Mucosa of descending colon (tissue), 3 donors: ENCODE measurements at regions not wholly inside any gene's neighbourhood (a gene's known extent, or its start where the extent isn't known, plus 50 kb on each side); places are given as distances from the start of the nearest gene placed in this dataset.

Experiments used
- ATAC-seq: fragments of 200-7000 bp; cut with Tn5 transposase; one replicate; pipeline ENCODE4 v1.9.1; 2020; ENCODE audit warnings: mild to moderate bottlenecking, moderate library complexity
- DNase-seq, 3 donors: peaks; one replicate each; pipeline ENCODE4 v3.0.0-alpha.2; 2020
- H3K36me3 ChIP-seq: fragments of 200-600 bp; one replicate; pipeline ENCODE4 v1.8.0; 2021; ENCODE audit warnings: low read depth, mild to moderate bottlenecking
- H3K4me1 ChIP-seq: fragments of 200-600 bp; one replicate; pipeline ENCODE4 v1.8.0; 2021; ENCODE audit warnings: low read depth, mild to moderate bottlenecking
- H3K4me3 ChIP-seq: fragments of 200-600 bp; one replicate; pipeline ENCODE4 v1.8.0; 2021; ENCODE audit warnings: mild to moderate bottlenecking
- H3K9me3 ChIP-seq: fragments of 200-600 bp; one replicate; pipeline ENCODE4 v1.8.0; 2021; ENCODE audit warnings: mild to moderate bottlenecking
- CTCF ChIP-seq: fragments of 200-600 bp; IDR thresholded peaks from one replicate; pipeline ENCODE4 v1.8.0; 2022; ENCODE audit warnings: antibody characterized with exemption, mild to moderate bottlenecking
- intact Hi-C, 2 donors: fragments of 100-400 bp; cut with DNase I in 1 of 2; cut with micrococcal nuclease in 1 of 2; formaldehyde crosslinking; loops; one replicate each; pipeline versions ENCODE4 v1.11.0 to v1.11.1; 2022; cut with DNase I, micrococcal nuclease
- donor health status: DM: no; HTN: no; CAD: no; lungs with moderate emphysema.
- donor health status: DM: no; HTN: no; CAD: no.
- donor health status: DM: no; HTN: yes; CAD: no.

GRCh38 chr15:101543431-101543830 is 53.9 kb upstream of the PCSK6 start:
- DNase-seq (no peak), ATAC-seq (no peak)
- Histone ChIP-seq H3K9me3 (no peaks in the 10 kb centered on the region), H3K4me3 (no peak overlapping the region), H3K36me3 (no peaks in the 10 kb centered on the region), H3K4me1 (no peaks in the 10 kb centered on the region)
- no peak for TF ChIP-seq CTCF
- intact Hi-C loops: no loop called here

DNA sequence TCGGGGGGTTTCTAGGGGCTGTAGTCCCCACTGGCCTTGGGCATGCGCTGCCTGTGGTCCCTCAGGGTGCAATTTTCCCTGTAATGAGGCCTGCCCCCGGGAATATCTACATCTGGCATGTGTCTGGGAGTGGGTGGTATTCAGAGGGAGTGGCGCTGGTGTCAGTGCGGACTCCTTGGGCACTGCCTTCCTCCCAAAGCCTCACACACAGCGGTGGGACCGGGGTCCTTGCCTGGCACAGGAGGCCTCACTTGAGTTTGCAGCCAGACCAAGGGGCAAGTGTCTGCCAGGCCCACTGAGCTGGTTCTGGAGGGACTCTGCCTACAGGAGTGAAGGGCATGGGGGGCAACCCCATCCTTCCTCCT is 53.5 kb upstream of the PCSK6 start:
- no peak for TF ChIP-seq CTCF
- intact Hi-C loops: no loop called here
- ATAC-seq: no peak

DNA sequence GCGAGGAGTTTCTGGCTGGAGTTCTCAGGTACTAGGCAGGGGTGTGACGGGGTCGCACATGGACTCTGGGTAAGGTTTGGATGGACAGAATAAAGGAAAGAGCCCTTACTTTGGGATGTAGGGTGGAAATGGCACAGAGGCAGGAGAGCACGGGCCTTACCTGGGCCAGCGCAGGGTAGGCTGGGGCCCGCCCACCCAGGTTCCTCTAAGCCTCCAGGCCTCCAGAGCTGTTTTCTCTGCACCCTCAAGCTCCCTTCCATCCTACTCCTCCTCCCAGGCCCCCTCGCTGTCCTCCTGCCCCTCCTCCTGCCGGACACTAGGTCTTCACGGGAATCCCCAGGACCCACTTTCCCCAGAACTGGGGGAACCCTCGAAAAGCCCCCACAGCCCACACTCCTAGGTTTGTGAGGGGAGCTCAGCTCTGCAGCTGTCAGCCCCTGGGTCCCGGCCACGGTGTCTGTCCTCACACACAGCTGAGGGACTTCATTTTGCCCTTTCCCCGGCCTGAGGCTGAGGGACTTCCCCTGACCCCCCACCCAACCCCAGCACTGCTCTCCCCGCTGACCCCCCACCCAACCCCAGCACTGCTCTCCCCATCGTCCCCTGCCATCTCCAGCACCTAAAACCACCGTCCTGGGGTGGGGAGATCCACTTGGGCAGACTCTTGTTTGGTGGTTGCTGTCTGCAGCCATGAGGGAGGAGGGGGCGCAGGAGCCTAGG is 53.0 kb upstream of the PCSK6 start:
- ATAC-seq (peak; percentile 27), DNase-seq (peak in 1 of 3 donors; percentile 60)
- TF ChIP-seq CTCF: no peak
- Histone ChIP-seq H3K4me1 (no peaks in the 10 kb centered on the region), H3K4me3 (no peak overlapping the region), H3K36me3 (no peaks in the 10 kb centered on the region), H3K9me3 (no peaks in the 10 kb centered on the region)
- intact Hi-C loops: no loop called here

More for the DNA sequence above, 53.5 kb upstream of the PCSK6 start:
- Histone ChIP-seq H3K9me3 (no peaks in the 10 kb centered on the region), H3K4me3 (no peak overlapping the region), H3K4me1 (no peaks in the 10 kb centered on the region), H3K36me3 (no peaks in the 10 kb centered on the region)
- no peak for DNase-seq

DNA sequence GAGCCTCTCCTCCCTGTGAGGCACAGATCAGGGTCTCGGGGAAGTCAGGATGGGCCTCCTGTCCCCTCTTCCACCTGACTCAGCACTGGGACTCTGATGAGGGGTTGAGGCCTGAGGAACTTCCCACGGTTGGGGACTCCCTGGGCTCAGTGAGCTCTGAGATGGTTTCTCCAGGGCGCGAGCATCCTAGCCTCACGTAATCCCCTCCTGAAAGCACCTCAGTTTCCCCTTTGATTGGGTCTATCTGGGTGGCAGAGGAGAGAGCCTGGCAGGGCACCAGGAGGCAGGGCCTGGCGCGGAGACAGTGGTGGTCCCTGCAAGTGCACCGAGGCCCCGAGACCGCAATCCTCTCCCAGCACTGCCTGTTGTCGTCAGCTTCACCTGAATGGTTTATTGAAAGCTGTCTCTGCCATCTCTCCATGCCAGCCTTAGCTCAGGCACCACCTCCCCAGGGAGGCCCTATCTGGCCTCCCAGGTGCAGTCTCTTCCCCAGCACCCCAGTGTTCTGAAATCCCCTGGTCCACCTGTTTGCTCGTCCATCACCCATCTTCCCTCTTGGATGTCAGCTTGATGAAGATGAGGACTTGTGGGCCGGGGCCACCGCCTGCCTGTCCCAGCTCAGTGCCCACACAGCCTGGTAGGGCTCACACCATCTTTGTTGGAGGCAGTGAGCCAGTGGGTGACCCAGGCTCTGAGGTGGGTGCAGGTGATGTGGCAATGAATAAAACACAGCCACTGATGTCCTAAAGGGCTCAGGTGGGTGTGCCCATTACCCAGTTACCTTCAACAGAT is 52.2 kb upstream of the PCSK6 start:
- intact Hi-C loops: no loop called here
- Histone ChIP-seq H3K9me3 (no peaks in the 10 kb centered on the region), H3K4me1 (no peaks in the 10 kb centered on the region), H3K4me3 (no peak overlapping the region), H3K36me3 (no peaks in the 10 kb centered on the region)
- DNase-seq: no peak
- no peak for ATAC-seq
- no peak for TF ChIP-seq CTCF

DNA sequence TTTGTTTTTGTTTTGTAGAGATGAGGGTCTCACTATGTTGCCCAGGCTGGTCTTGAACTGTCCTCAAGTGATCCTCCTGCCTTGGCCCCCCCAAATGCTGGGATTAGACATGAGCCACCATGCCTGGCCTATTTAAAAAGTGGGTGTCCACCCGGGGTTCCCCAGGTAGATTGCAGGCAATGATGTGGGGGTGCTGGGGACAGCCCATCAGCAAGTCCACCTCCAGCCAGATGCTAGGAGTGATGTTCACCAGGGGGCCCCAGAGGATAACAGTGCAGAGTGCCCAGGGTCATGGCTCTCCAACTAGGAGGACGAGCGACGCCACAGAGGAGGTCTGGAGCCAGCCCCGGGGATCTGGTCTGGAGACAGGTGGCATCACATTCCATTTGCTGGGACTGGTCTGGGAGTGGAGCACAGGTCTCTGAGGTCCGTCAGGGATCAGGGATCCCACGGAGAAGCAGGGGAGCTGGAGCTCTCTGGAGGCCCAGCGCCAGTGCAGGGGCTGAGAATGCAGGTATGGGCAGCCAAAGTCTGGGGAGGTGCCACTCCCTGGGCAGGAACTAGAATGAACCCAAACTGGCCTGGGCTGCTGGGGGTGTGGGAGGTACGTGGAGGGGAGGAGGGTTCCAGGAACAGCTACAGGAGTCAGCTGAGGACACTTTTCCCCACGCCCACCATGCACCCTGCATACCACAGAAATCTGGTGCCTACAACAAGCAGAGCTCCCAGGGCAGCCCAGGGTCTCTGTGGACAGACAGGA is 51.2 kb upstream of the PCSK6 start:
- DNase-seq: no peak
- ATAC-seq: no peak

More for the DNA sequence above, 51.2 kb upstream of the PCSK6 start:
- no peaks in the 10 kb centered on the region for H3K9me3 ChIP-seq
- H3K4me1 ChIP-seq: no peaks in the 10 kb centered on the region
- no peak for TF ChIP-seq CTCF
- intact Hi-C loops: no loop called here
- H3K4me3 ChIP-seq: no peak overlapping the region
- no peaks in the 10 kb centered on the region for H3K36me3 ChIP-seq
